Adrenal gland (tissue), 9 donors: ENCODE measurements at regions not wholly inside any gene's neighbourhood (a gene's known extent, or its start where the extent isn't known, plus 50 kb on each side); places are given as distances from the start of the nearest gene placed in this dataset.

Source experiments
- DNase-seq, 7 donors: peaks; one replicate each; pipeline ENCODE4 v3.0.0-alpha.2; 2019 to 2020
- H3K27ac ChIP-seq, 5 donors: fragments of 200-600 bp; sonication (generic) in 4 of 5; 1 replicate in 3 of 5; 2 replicates in 2 of 5; pipeline versions ENCODE4 v1.5.1 to v1.8.0; 2016 to 2020; ENCODE audit warnings: mild to moderate bottlenecking in 1 of 5
- H3K27me3 ChIP-seq: fragments of 200-600 bp; 2 replicates; pipeline ENCODE4 v1.8.0; 2021
- H3K36me3 ChIP-seq, 2 donors: fragments of 200-600 bp; replicated peaks in 1 of 2; 1 replicate in 1 of 2; 2 replicates in 1 of 2; pipeline versions ENCODE4 v1.5.1 to v1.8.0; 2018 to 2022
- H3K4me1 ChIP-seq, 2 donors: fragments of 200-600 bp; replicated peaks in 1 of 2; 1 replicate in 1 of 2; 2 replicates in 1 of 2; pipeline versions ENCODE4 v1.5.1 to v1.8.0; 2018 to 2021
- H3K4me3 ChIP-seq, 4 donors: fragments of 200-600 bp; sonication (generic) in 3 of 4; one replicate each; pipeline ENCODE4 v1.5.1; 2016 to 2018
- H3K9me3 ChIP-seq, 3 donors: fragments of 200-600 bp; sonication (generic) in 1 of 3; replicated peaks in 1 of 3; 1 replicate in 2 of 3; 2 replicates in 1 of 3; pipeline versions ENCODE4 v1.5.1 to v1.8.0; 2016 to 2021
- CTCF ChIP-seq, 6 experiments: fragments of 450-650 bp in 4 of 6; fragments of 200-600 bp in 2 of 6; sonication (generic) in 1 of 6; IDR thresholded peaks; 1 replicate in 5 of 6; 2 replicates in 1 of 6; pipeline versions ENCODE4 v1.5.1 to v1.8.0; 2016 to 2021; ENCODE audit warnings: antibody characterized with exemption in 6 of 6, mild to moderate bottlenecking in 2 of 6, moderate library complexity in 1 of 6
- POLR2A ChIP-seq, 2 donors: fragments of 450-650 bp; IDR thresholded peaks; one replicate each; pipeline ENCODE4 v1.6.1; 2017; ENCODE audit warnings: antibody characterized with exemption in 2 of 2, mild to moderate bottlenecking in 2 of 2, moderate library complexity in 1 of 2
- WGBS, 4 donors: extraction: QIAGEN DNeasy Blood & Tissue Kit in 2 of 4; methylation state at CpG; one replicate each; pipeline versions ENCODE4 v1.1.5 to v1.1.7; 2013 to 2017; 5-methylcytosine and 5-hydroxymethylcytosine counted together
- intact Hi-C, 2 donors: fragments of 100-400 bp; cut with DNase I; formaldehyde crosslinking; loops; one replicate each; pipeline versions ENCODE4 v1.14.1 to v1.15.0; 2022 to 2023
- donor health status: healthy with polysubstance abuse.
- donor health status: Bipolar disorder and iron deficiency.
- donor health status: DM: yes; HTN: yes; CAD: no.
- donor health status: DM: no; HTN: no; CAD: no.
- donor health status: DM: no; HTN: no; CAD: no.

- 86 to 91% (median 87%) methylated on average over 2 of the region's 2 CpGs for WGBS, 4 donors
- H3K27me3 ChIP-seq, result no peaks in the 10 kb centered on the region
- H3K36me3 ChIP-seq, result no peaks in the 10 kb centered on the region
- no peak overlapping the region for H3K27ac ChIP-seq
- no peaks in the 10 kb centered on the region for H3K9me3 ChIP-seq
- no peak for DNase-seq
- no peak overlapping the region for H3K4me3 ChIP-seq
- H3K4me1 ChIP-seq, result no peaks in the 10 kb centered on the region
- TF ChIP-seq POLR2A (IDR thresholded peaks at IDR 0.05), result no peak
- TF ChIP-seq CTCF (IDR thresholded peaks at IDR 0.05), result no peak
- intact Hi-C loops, result no loop called here
Measured at GRCh38 chr5:98504505-98504904, 269.0 kb upstream of the RGMB start.

- WGBS, 4 donors, result 45 to 55% (median 49%) methylated on average over 10 of the region's 10 CpGs
- Histone ChIP-seq H3K9me3 (no peaks in the 10 kb centered on the region), H3K4me3 (no peak overlapping the region), H3K27me3 (no peaks in the 10 kb centered on the region), H3K27ac (no peak overlapping the region), H3K4me1 (no peaks in the 10 kb centered on the region), H3K36me3 (no peaks in the 10 kb centered on the region)
- DNase-seq, result no peak
- no peak for TF ChIP-seq POLR2A (IDR thresholded peaks at IDR 0.05)
- no peak for TF ChIP-seq CTCF (IDR thresholded peaks at IDR 0.05)
- intact Hi-C loops, result no loop called here
Measured at GRCh38 chr5:98510143-98510985, 263.1 kb upstream of the RGMB start.

GRCh38 chr5:98513380-98513779 is 260.1 kb upstream of the RGMB start:
- no peaks in the 10 kb centered on the region for H3K36me3 ChIP-seq
- no peak overlapping the region for H3K4me3 ChIP-seq
- no peaks in the 10 kb centered on the region for H3K9me3 ChIP-seq
- no peak for TF ChIP-seq POLR2A (IDR thresholded peaks at IDR 0.05)
- TF ChIP-seq CTCF (IDR thresholded peaks at IDR 0.05), result no peak
- H3K27me3 ChIP-seq, result no peaks in the 10 kb centered on the region
- H3K4me1 ChIP-seq, result no peaks in the 10 kb centered on the region
- WGBS, 4 donors, result 48 to 53% (median 51%) methylated on average over 4 of the region's 4 CpGs
- DNase-seq, result no peak
- intact Hi-C loops, result no loop called here
- no peak overlapping the region for H3K27ac ChIP-seq

- intact Hi-C loops, result no loop called here
- Histone ChIP-seq H3K36me3 (no peaks in the 10 kb centered on the region), H3K9me3 (no peaks in the 10 kb centered on the region), H3K27me3 (no peaks in the 10 kb centered on the region), H3K27ac (no peak overlapping the region), H3K4me3 (no peak overlapping the region), H3K4me1 (no peaks in the 10 kb centered on the region)
- 73 to 82% (median 76%) methylated on average over 3 of the region's 3 CpGs for WGBS, 4 donors
- TF ChIP-seq CTCF (IDR thresholded peaks at IDR 0.05), result no peak
- TF ChIP-seq POLR2A (IDR thresholded peaks at IDR 0.05), result no peak
- DNase-seq, result no peak
Measured at GRCh38 chr5:98514215-98514614, 259.2 kb upstream of the RGMB start.
